ENCODE measurements at regions not wholly inside any gene's neighbourhood (a gene's known extent, or its start where the extent isn't known, plus 50 kb on each side); places are given as distances from the start of the nearest gene placed in this dataset.

- TF ChIP-seq CTCF (IDR thresholded peaks at IDR 0.05) (no peak), POLR2A (IDR thresholded peaks at IDR 0.05) (no peak)
Measured at GRCh38 chr10:78360284-78360683, 326.6 kb downstream of the RPS24 start.

Data from testis (tissue), 2 donors.